ENCODE measurements at regions not wholly inside any gene's neighbourhood (a gene's known extent, or its start where the extent isn't known, plus 50 kb on each side); places are given as distances from the start of the nearest gene placed in this dataset.

DNA sequence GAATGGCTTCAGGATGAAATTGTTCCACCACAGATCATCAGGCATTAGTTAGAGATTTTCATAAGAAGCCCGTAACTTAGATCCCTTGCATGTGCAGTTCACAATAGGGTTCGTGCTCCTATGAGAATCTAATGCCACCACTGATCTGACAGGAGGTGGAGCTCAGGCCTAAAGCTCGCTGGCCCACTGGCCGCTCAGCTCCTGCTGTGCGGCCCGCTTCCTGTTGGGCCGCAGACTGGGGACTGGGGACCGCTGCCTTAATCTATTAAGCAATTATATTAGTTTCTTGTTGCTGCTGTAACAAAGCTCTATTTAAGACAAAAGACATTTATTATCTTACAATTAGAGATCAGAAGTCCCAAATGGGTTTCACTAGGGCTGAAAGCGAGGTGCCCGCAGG lies 205.6 kb downstream of the LARP7 start:
- no peak overlapping the region for H3K4me3 ChIP-seq
- TF ChIP-seq, protein P1, sequence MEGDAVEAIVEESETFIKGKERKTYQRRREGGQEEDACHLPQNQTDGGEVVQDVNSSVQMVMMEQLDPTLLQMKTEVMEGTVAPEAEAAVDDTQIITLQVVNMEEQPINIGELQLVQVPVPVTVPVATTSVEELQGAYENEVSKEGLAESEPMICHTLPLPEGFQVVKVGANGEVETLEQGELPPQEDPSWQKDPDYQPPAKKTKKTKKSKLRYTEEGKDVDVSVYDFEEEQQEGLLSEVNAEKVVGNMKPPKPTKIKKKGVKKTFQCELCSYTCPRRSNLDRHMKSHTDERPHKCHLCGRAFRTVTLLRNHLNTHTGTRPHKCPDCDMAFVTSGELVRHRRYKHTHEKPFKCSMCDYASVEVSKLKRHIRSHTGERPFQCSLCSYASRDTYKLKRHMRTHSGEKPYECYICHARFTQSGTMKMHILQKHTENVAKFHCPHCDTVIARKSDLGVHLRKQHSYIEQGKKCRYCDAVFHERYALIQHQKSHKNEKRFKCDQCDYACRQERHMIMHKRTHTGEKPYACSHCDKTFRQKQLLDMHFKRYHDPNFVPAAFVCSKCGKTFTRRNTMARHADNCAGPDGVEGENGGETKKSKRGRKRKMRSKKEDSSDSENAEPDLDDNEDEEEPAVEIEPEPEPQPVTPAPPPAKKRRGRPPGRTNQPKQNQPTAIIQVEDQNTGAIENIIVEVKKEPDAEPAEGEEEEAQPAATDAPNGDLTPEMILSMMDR (IDR thresholded peaks at IDR 0.05), result no peak
- TF ChIP-seq POLR2A (IDR thresholded peaks at IDR 0.05), result no peak
- intact Hi-C loops (cut with DNase I), result no loop called here
- 77 to 81% (median 79%) methylated on average over 7 to 10 of the region's 10 CpGs for WGBS, 4 donors
- H3K36me3 ChIP-seq (replicated peaks in 1 of 2), result no peaks in the 10 kb centered on the region
- H3K9me3 ChIP-seq (replicated peaks in 1 of 3), result no peaks in the 10 kb centered on the region
- no peak overlapping the region for H3K27ac ChIP-seq
- no peak for DNase-seq
- no peaks in the 10 kb centered on the region for H3K27me3 ChIP-seq
- no peaks in the 10 kb centered on the region for H3K4me1 ChIP-seq (replicated peaks in 1 of 2)

DNA sequence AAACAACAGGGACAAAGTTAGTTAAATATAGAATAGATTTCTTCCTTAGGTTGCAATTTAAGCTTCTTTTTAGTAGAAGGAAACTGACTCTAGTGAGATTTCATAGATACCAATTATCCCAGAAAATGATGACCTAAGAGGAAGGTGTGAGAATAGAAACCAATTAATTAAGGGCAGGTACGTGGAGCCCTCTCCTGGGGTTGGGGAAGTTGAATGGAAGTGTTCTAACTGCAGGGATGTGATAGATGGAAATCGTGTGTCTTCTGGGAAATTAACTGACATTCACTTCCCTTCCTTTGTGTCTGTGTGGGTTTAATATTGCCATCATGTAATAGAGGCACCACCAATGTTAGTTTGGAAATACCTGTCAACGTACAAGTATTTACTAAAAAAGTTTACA lies 204.1 kb upstream of the ANK2 start:
- TF ChIP-seq, protein P1 (IDR thresholded peaks at IDR 0.05), result no peak
- TF ChIP-seq POLR2A (IDR thresholded peaks at IDR 0.05), result no peak
- Histone ChIP-seq H3K4me3 (no peak overlapping the region), H3K27me3 (no peaks in the 10 kb centered on the region), H3K27ac (no peak overlapping the region), H3K9me3 (replicated peaks in 1 of 3) (no peaks in the 10 kb centered on the region), H3K36me3 (replicated peaks in 1 of 2) (no peaks in the 10 kb centered on the region), H3K4me1 (replicated peaks in 1 of 2) (no peaks in the 10 kb centered on the region)
- DNase-seq, result no peak
- intact Hi-C loops (cut with DNase I), result no loop called here
- WGBS, 4 donors, result 69 to 81% (median 75%) methylated on average over 3 of the region's 3 CpGs

DNA sequence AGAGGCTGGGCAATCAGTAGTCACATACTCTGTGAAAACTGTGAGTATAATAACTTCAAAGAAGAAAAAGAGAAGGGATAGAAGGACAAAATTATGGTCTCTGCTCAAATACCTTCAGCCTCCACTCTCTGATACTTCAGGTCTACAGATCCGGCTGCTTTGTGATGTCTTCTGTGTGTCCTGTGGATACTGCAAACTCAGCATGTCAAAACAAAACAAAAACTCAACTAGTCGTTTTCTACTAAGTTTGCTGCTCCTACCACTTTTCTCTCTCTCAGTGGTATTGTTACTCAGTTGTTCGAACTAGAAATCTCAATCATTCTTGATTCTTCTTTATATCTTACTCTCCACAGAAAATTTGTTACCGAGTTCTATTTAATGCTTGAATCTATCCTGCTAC lies 202.4 kb upstream of the ANK2 start:
- no peak for DNase-seq
- Histone ChIP-seq H3K4me3 (no peak overlapping the region), H3K4me1 (replicated peaks in 1 of 2) (no peaks in the 10 kb centered on the region), H3K27me3 (no peaks in the 10 kb centered on the region), H3K9me3 (replicated peaks in 1 of 3) (no peaks in the 10 kb centered on the region), H3K36me3 (replicated peaks in 1 of 2) (no peaks in the 10 kb centered on the region), H3K27ac (no peak overlapping the region)
- TF ChIP-seq POLR2A (IDR thresholded peaks at IDR 0.05), result no peak
- TF ChIP-seq, protein P1 (IDR thresholded peaks at IDR 0.05), result no peak
- intact Hi-C loops (cut with DNase I), result no loop called here
- WGBS, 4 donors, result 83 to 90% (median 86%) methylated on average over 4 of the region's 4 CpGs

DNA sequence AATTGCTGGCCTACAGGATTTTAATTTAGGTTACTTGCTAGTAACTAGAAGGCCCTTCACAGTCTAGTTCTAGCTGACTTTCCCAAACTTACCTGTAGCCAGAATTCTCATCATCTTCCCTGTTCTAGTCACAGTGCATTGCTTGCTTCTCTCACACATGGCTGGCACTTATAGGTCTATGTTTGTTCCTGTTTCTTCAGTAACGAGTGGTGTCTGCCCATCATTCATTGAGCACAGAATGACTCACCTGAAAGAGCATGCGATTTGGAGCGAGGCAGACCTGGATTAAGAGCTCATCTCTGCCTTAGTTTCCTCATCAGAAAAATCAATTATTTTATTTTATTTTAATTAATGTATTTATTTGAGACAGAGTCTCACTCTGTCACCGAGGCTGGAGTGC lies 201.7 kb upstream of the ANK2 start:
- Histone ChIP-seq H3K4me3 (no peak overlapping the region), H3K27me3 (no peaks in the 10 kb centered on the region), H3K9me3 (replicated peaks in 1 of 3) (no peaks in the 10 kb centered on the region), H3K36me3 (replicated peaks in 1 of 2) (no peaks in the 10 kb centered on the region), H3K4me1 (replicated peaks in 1 of 2) (no peaks in the 10 kb centered on the region), H3K27ac (no peak overlapping the region)
- WGBS, 4 donors, result 89 to 93% (median 92%) methylated on average over 4 of the region's 4 CpGs
- intact Hi-C loops (cut with DNase I), result no loop called here
- no peak for DNase-seq
- TF ChIP-seq, protein P1 (IDR thresholded peaks at IDR 0.05), result no peak
- no peak for TF ChIP-seq POLR2A (IDR thresholded peaks at IDR 0.05)

All from adrenal gland (tissue), 9 donors.